Neural cell (in vitro differentiated cells): ENCODE measurements at regions not wholly inside any gene's neighbourhood (a gene's known extent, or its start where the extent isn't known, plus 50 kb on each side); places are given as distances from the start of the nearest gene placed in this dataset.

Experiments used
- H2AFZ ChIP-seq: fragments of 200-600, 300-800 bp; sonication (generic), shearing (Covaris generic); 2 replicates; pipeline ENCODE4 v1.6.0; 2014; ENCODE audit warnings: low read depth, mild to moderate bottlenecking, antibody characterized with exemption, low read length, moderate library complexity
- H3F3A ChIP-seq: fragments of 200-600 bp; shearing (Covaris generic); 2 replicates; pipeline ENCODE4 v1.6.1; 2016; ENCODE audit warnings: mild to moderate bottlenecking, moderate library complexity, mixed read lengths, antibody characterized with exemption, low read length; ENCODE audit not compliant: insufficient read depth, poor library complexity, severe bottlenecking
- H3K27ac ChIP-seq: fragments of 200-600, 300-800 bp; sonication (generic), shearing (Covaris generic); 2 replicates; pipeline ENCODE4 v1.5.1; 2014; ENCODE audit warnings: mild to moderate bottlenecking, low read length, moderate library complexity
- H3K27me3 ChIP-seq: fragments of 300-800, 200-600 bp; sonication (generic), shearing (Covaris generic); 2 replicates; pipeline ENCODE4 v1.6.0; 2014; ENCODE audit warnings: mild to moderate bottlenecking, low read depth, low read length, moderate library complexity; ENCODE audit not compliant: insufficient read depth
- H3K36me3 ChIP-seq: fragments of 300-800, 200-600 bp; sonication (generic), shearing (Covaris generic); 2 replicates; pipeline ENCODE4 v1.5.1; 2014; ENCODE audit warnings: mild to moderate bottlenecking, antibody characterized with exemption, low read length, moderate library complexity; ENCODE audit not compliant: insufficient read depth
- H3K4me2 ChIP-seq: fragments of 300-800, 200-600 bp; sonication (generic), shearing (Covaris generic); 2 replicates; pipeline ENCODE4 v1.6.0; 2014; ENCODE audit warnings: mild to moderate bottlenecking, low read length
- H3K4me3 ChIP-seq: fragments of 300-800, 200-600 bp; sonication (generic), shearing (Covaris generic); 2 replicates; pipeline ENCODE4 v1.5.1; 2014; ENCODE audit warnings: mild to moderate bottlenecking, low read length, moderate library complexity
- H3K79me2 ChIP-seq: fragments of 200-600 bp; shearing (Covaris generic); replicated peaks from 2 replicates; pipeline ENCODE4 v1.6.0; 2014; ENCODE audit warnings: mild to moderate bottlenecking, low read length, moderate library complexity; ENCODE audit not compliant: insufficient read depth
- H3K9ac ChIP-seq: fragments of 300-800, 200-600 bp; sonication (generic), shearing (Covaris generic); 2 replicates; pipeline ENCODE4 v1.6.1; 2016; ENCODE audit warnings: mild to moderate bottlenecking, low read length, mixed read lengths
- H3K9me2 ChIP-seq: fragments of 200-600 bp; shearing (Covaris generic); 2 replicates; pipeline ENCODE4 v1.6.1; 2016; ENCODE audit warnings: mild to moderate bottlenecking, low read length, mixed read lengths; ENCODE audit not compliant: insufficient read depth
- H3K9me3 ChIP-seq: fragments of 200-600, 300-800 bp; sonication (generic), shearing (Covaris generic); 2 replicates; pipeline ENCODE4 v1.6.1; 2016; ENCODE audit warnings: mild to moderate bottlenecking, mixed run types, low read length, moderate library complexity, mixed read lengths
- H4K20me1 ChIP-seq: fragments of 200-600 bp; shearing (Covaris generic); 2 replicates; pipeline ENCODE4 v1.6.1; 2016; ENCODE audit warnings: mild to moderate bottlenecking, mixed run types; ENCODE audit not compliant: insufficient read depth
- EP300 ChIP-seq: fragments of 450-650 bp; conservative IDR thresholded peaks from 2 replicates; pipeline ENCODE4 v1.6.1; 2014; ENCODE audit warnings: antibody characterized with exemption, mild to moderate bottlenecking, moderate library complexity; ENCODE audit not compliant: poor library complexity, severe bottlenecking
- EZH2 ChIP-seq: fragments of 200-600, 300-800 bp; shearing (Covaris generic), sonication (generic); IDR thresholded peaks from 2 replicates; pipeline ENCODE4 v1.6.1; 2014; ENCODE audit warnings: antibody characterized with exemption, low read length, borderline replicate concordance, mild to moderate bottlenecking; ENCODE audit not compliant: insufficient read depth, poor library complexity, severe bottlenecking
- MXI1 ChIP-seq: fragments of 450-650 bp; conservative IDR thresholded peaks from 2 replicates; pipeline ENCODE4 v1.6.1; 2014; ENCODE audit warnings: antibody characterized with exemption, mild to moderate bottlenecking; ENCODE audit not compliant: poor library complexity, severe bottlenecking
- POLR2AphosphoS5 ChIP-seq: IDR thresholded peaks from 2 replicates; pipeline ENCODE4 v1.6.1; 2012
- RAD21 ChIP-seq: fragments of 450-650 bp; conservative IDR thresholded peaks from 2 replicates; pipeline ENCODE4 v1.6.1; 2014; ENCODE audit warnings: antibody characterized with exemption, mild to moderate bottlenecking, moderate library complexity
- SMC3 ChIP-seq: fragments of 450-650 bp; conservative IDR thresholded peaks from 2 replicates; pipeline ENCODE4 v1.6.1; 2014; ENCODE audit warnings: antibody characterized with exemption, mild to moderate bottlenecking, moderate library complexity; ENCODE audit not compliant: poor library complexity
- TAF1 ChIP-seq: IDR thresholded peaks from 2 replicates; pipeline ENCODE4 v1.6.1; 2012; ENCODE audit warnings: low read depth
- TF ChIP-seq, protein P1 (sequence below): fragments of 450-650 bp; IDR thresholded peaks from 2 replicates; pipeline ENCODE4 v1.5.1; 2014; ENCODE audit warnings: antibody characterized with exemption, mild to moderate bottlenecking, moderate library complexity; ENCODE audit not compliant: poor library complexity, severe bottlenecking
- TF ChIP-seq, protein P2 (sequence below): IDR thresholded peaks from 2 replicates; pipeline ENCODE4 v1.6.1; 2012; ENCODE audit warnings: borderline replicate concordance

DNA sequence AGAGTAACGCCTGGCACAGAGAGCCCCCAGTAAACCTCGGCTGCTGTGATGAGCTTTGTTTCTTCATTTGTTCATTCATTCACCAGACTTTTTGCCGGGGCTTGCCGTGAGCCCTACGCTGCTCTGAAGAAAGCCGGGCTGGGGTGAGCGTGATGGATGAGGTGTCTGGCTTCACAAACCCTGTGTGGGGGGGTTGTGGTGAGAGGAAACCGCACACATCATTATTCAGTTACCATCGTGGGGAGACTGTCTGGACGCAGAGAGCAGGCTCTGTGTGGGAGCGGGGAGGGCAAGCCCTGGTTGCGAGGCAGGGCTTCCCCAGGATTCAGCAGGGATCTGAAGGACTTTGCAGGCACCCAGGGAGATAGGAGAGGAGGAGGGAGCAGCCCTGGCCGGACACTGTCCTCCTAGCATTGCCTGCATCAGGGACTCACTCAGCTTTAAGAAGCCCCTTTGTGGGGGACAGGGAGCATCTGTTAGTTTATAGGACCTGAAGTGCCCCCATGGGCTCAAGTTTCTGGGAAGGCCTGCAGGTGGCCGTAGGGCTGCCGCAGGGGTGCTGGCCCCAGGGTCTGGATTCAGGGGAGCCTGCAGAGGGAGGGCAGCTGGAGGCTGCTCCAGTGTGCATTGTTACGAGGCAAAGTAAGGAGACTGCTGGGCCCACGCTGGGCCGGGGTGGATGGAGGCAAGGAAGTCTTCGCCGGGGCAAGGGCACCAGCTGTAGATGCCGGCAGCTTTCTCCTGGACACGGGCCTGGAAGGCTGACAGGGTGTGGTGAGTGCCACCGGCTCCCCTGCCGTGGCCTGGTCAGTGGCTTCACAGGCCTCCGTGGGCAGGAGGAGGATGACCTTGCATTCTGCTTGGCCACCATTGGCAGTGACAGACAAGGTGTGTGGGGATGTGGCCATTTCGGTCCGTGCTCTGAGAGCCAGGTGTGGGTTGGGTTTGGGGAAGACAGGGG, 334.5 kb downstream of the SEC14L1 start:
- Histone ChIP-seq H3K9ac (no peak overlapping the region), H3K79me2 (peaks cover 42% of the 10 kb centered on the region)
- TF ChIP-seq SMC3 (no peak), POLR2AphosphoS5 (no peak), RAD21 (no peak), EP300 (no peak), TAF1 (no peak)

DNA sequence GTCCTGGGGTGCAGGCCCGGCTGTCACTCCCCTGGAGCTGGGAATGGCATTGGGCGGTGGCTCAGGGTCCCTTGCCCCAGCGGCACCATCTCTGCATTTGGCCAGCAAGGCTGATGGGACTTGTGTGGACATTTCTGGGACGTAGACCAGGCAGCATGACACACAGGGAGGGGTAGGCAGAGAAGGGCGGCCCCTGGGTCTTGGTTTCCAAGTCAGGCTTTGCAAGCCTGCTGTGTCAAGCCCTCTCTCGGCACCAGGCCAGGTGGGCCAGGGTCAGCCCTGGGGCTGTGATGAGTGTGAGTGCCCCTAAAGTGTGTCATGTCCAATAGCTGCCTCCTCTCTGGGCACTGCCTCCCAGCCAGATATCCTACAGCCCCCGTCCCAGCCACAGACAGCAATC, 335.2 kb downstream of the SEC14L1 start:
- Histone ChIP-seq H3K79me2 (peaks cover 41% of the 10 kb centered on the region), H3F3A (peaks cover 2% of the 10 kb centered on the region), H3K9me3 (no peaks in the 10 kb centered on the region), H3K27ac (no peak overlapping the region), H4K20me1 (no peaks in the 10 kb centered on the region), H3K9me2 (no peaks in the 10 kb centered on the region), H2AFZ (no peak overlapping the region), H3K9ac (no peak overlapping the region), H3K4me3 (no peak overlapping the region), H3K27me3 (no peaks in the 10 kb centered on the region), H3K4me2 (no peak overlapping the region), H3K36me3 (no peaks in the 10 kb centered on the region)
- TF ChIP-seq SMC3 (no peak), EZH2 (no peak), EP300 (no peak), MXI1 (no peak), TAF1 (no peak), RAD21 (no peak), POLR2AphosphoS5 (no peak)
- TF ChIP-seq, protein P1, sequence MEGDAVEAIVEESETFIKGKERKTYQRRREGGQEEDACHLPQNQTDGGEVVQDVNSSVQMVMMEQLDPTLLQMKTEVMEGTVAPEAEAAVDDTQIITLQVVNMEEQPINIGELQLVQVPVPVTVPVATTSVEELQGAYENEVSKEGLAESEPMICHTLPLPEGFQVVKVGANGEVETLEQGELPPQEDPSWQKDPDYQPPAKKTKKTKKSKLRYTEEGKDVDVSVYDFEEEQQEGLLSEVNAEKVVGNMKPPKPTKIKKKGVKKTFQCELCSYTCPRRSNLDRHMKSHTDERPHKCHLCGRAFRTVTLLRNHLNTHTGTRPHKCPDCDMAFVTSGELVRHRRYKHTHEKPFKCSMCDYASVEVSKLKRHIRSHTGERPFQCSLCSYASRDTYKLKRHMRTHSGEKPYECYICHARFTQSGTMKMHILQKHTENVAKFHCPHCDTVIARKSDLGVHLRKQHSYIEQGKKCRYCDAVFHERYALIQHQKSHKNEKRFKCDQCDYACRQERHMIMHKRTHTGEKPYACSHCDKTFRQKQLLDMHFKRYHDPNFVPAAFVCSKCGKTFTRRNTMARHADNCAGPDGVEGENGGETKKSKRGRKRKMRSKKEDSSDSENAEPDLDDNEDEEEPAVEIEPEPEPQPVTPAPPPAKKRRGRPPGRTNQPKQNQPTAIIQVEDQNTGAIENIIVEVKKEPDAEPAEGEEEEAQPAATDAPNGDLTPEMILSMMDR, result no peak
- TF ChIP-seq, protein P2, sequence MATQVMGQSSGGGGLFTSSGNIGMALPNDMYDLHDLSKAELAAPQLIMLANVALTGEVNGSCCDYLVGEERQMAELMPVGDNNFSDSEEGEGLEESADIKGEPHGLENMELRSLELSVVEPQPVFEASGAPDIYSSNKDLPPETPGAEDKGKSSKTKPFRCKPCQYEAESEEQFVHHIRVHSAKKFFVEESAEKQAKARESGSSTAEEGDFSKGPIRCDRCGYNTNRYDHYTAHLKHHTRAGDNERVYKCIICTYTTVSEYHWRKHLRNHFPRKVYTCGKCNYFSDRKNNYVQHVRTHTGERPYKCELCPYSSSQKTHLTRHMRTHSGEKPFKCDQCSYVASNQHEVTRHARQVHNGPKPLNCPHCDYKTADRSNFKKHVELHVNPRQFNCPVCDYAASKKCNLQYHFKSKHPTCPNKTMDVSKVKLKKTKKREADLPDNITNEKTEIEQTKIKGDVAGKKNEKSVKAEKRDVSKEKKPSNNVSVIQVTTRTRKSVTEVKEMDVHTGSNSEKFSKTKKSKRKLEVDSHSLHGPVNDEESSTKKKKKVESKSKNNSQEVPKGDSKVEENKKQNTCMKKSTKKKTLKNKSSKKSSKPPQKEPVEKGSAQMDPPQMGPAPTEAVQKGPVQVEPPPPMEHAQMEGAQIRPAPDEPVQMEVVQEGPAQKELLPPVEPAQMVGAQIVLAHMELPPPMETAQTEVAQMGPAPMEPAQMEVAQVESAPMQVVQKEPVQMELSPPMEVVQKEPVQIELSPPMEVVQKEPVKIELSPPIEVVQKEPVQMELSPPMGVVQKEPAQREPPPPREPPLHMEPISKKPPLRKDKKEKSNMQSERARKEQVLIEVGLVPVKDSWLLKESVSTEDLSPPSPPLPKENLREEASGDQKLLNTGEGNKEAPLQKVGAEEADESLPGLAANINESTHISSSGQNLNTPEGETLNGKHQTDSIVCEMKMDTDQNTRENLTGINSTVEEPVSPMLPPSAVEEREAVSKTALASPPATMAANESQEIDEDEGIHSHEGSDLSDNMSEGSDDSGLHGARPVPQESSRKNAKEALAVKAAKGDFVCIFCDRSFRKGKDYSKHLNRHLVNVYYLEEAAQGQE, result no peak

More for the DNA sequence above, 334.5 kb downstream of the SEC14L1 start:
- Histone ChIP-seq H3K4me2 (no peak overlapping the region), H3K27me3 (no peaks in the 10 kb centered on the region), H4K20me1 (no peaks in the 10 kb centered on the region), H2AFZ (no peak overlapping the region), H3K27ac (no peak overlapping the region), H3K36me3 (no peaks in the 10 kb centered on the region), H3K4me3 (no peak overlapping the region), H3K9me2 (no peaks in the 10 kb centered on the region), H3F3A (peaks cover 2% of the 10 kb centered on the region), H3K9me3 (no peaks in the 10 kb centered on the region)
